ENCODE measurements at regions not wholly inside any gene's neighbourhood (a gene's known extent, or its start where the extent isn't known, plus 50 kb on each side); places are given as distances from the start of the nearest gene placed in this dataset.

GRCh38 chr7:84847790-84848189, 339.1 kb downstream of the SEMA3D start:
- H3K9me3 ChIP-seq (replicated peaks in 1 of 3), result no peaks in the 10 kb centered on the region
- no peaks in the 10 kb centered on the region for H3K27me3 ChIP-seq
- intact Hi-C loops (cut with DNase I), result no loop called here
- no peak for DNase-seq
- no peak overlapping the region for H3K27ac ChIP-seq
- no peaks in the 10 kb centered on the region for H3K36me3 ChIP-seq (replicated peaks in 1 of 2)
- TF ChIP-seq CTCF (IDR thresholded peaks at IDR 0.05) (no peak), POLR2A (IDR thresholded peaks at IDR 0.05) (no peak)
- H3K4me1 ChIP-seq (replicated peaks in 1 of 2), result no peaks in the 10 kb centered on the region
- H3K4me3 ChIP-seq, result no peak overlapping the region
- WGBS, 4 donors, result 48 to 59% (median 52%) methylated on average over 3 of the region's 3 CpGs

GRCh38 chr7:84847038-84847437, 339.8 kb downstream of the SEMA3D start:
- no peaks in the 10 kb centered on the region for H3K27me3 ChIP-seq
- H3K4me3 ChIP-seq, result no peak overlapping the region
- no peak for DNase-seq
- no peaks in the 10 kb centered on the region for H3K36me3 ChIP-seq (replicated peaks in 1 of 2)
- H3K27ac ChIP-seq, result no peak overlapping the region
- intact Hi-C loops (cut with DNase I), result no loop called here
- no peak for TF ChIP-seq CTCF (IDR thresholded peaks at IDR 0.05)
- TF ChIP-seq POLR2A (IDR thresholded peaks at IDR 0.05), result no peak
- no peaks in the 10 kb centered on the region for H3K4me1 ChIP-seq (replicated peaks in 1 of 2)
- 54 to 75% (median 59%) methylated on average over 1 of the region's 1 CpG for WGBS, 4 donors
- H3K9me3 ChIP-seq (replicated peaks in 1 of 3), result no peaks in the 10 kb centered on the region

GRCh38 chr7:84845971-84846370, 340.9 kb downstream of the SEMA3D start:
- 55 to 83% (median 71%) methylated on average over 3 of the region's 3 CpGs for WGBS, 4 donors
- intact Hi-C loops (cut with DNase I), result no loop called here
- Histone ChIP-seq H3K27me3 (no peaks in the 10 kb centered on the region), H3K4me3 (no peak overlapping the region), H3K27ac (no peak overlapping the region), H3K9me3 (replicated peaks in 1 of 3) (no peaks in the 10 kb centered on the region), H3K36me3 (replicated peaks in 1 of 2) (no peaks in the 10 kb centered on the region), H3K4me1 (replicated peaks in 1 of 2) (no peaks in the 10 kb centered on the region)
- no peak for TF ChIP-seq POLR2A (IDR thresholded peaks at IDR 0.05)
- no peak for TF ChIP-seq CTCF (IDR thresholded peaks at IDR 0.05)
- DNase-seq, result no peak

GRCh38 chr7:84844771-84845170, 342.1 kb downstream of the SEMA3D start:
- intact Hi-C loops (cut with DNase I), result no loop called here
- H3K9me3 ChIP-seq (replicated peaks in 1 of 3), result no peaks in the 10 kb centered on the region
- no peaks in the 10 kb centered on the region for H3K27me3 ChIP-seq
- no peak overlapping the region for H3K4me3 ChIP-seq
- H3K36me3 ChIP-seq (replicated peaks in 1 of 2), result no peaks in the 10 kb centered on the region
- H3K27ac ChIP-seq, result no peak overlapping the region
- no peak for TF ChIP-seq CTCF (IDR thresholded peaks at IDR 0.05)
- WGBS, 4 donors, result 83 to 91% (median 88%) methylated on average over 1 of the region's 1 CpG
- no peak for DNase-seq
- H3K4me1 ChIP-seq (replicated peaks in 1 of 2), result no peaks in the 10 kb centered on the region
